IMR-90 (cell line): ENCODE measurements at regions not wholly inside any gene's neighbourhood (a gene's known extent, or its start where the extent isn't known, plus 50 kb on each side); places are given as distances from the start of the nearest gene placed in this dataset.

Experiments used
- ATAC-seq: fragments of 200-7000 bp; cut with Tn5 transposase; 2 replicates; pipeline ENCODE4 v1.9.1; 2020; ENCODE audit warnings: low read depth, mild to moderate bottlenecking, moderate library complexity
- BruUV-seq: library from RNA; stranded (reverse); fragments of 400-500 nt; replicated peaks from 2 replicates; lab custom pipeline; 2021; lab: Mats Ljungman, UMichigan
- CTCF ChIA-PET: fragments of 300-600 bp; formaldehyde crosslinking; extraction: SDS; loops from one replicate; lab custom pipeline; 2021; ENCODE audit warnings: antibody characterized with exemption; lab: Yijun Ruan, JAX
- POLR2A ChIA-PET: fragments of 300-600 bp; sonication (Branson Sonifier 250); formaldehyde crosslinking; loops from one replicate; lab custom pipeline; 2022; ENCODE audit warnings: antibody characterized with exemption; ENCODE audit not compliant: unreplicated experiment; lab: Charles Lee
- DNase-seq: peaks from one replicate; pipeline ENCODE4 v3.0.0; 2013
- H2AFZ ChIP-seq: replicated peaks from 2 replicates; pipeline ENCODE3; 2013; ENCODE audit warnings: low read length, mild to moderate bottlenecking; ENCODE audit not compliant: poor library complexity
- H2AK5ac ChIP-seq: 2 replicates; pipeline ENCODE4 v1.6.1; 2013; ENCODE audit warnings: low read depth, low read length, inconsistent platforms
- H2AK9ac ChIP-seq: replicated peaks from 2 replicates; pipeline ENCODE3; 2013; ENCODE audit warnings: mild to moderate bottlenecking, low read depth, low read length, moderate library complexity; ENCODE audit not compliant: poor library complexity
- H2BK120ac ChIP-seq: 2 replicates; pipeline ENCODE4 v1.6.1; 2013; ENCODE audit warnings: low read depth, low read length, inconsistent platforms
- H2BK15ac ChIP-seq: 3 replicates; pipeline ENCODE4 v1.6.1; 2013; ENCODE audit warnings: low read depth, low read length, inconsistent platforms
- H2BK20ac ChIP-seq: 2 replicates; pipeline ENCODE4 v1.6.1; 2013; ENCODE audit warnings: low read depth, mild to moderate bottlenecking, inconsistent platforms, low read length, moderate library complexity
- H2BK5ac ChIP-seq: 2 replicates; pipeline ENCODE4 v1.6.1; 2013; ENCODE audit warnings: mild to moderate bottlenecking, low read depth, low read length, inconsistent platforms; ENCODE audit not compliant: poor library complexity, severe bottlenecking
- H3K14ac ChIP-seq: replicated peaks from 2 replicates; pipeline ENCODE4 v1.6.1; 2013; ENCODE audit warnings: low read depth, low read length, inconsistent platforms
- H3K18ac ChIP-seq: 2 replicates; pipeline ENCODE4 v1.6.1; 2013; ENCODE audit warnings: low read depth, low read length, control low read depth
- H3K23ac ChIP-seq: 2 replicates; pipeline ENCODE4 v1.6.1; 2013; ENCODE audit warnings: low read depth, low read length, inconsistent platforms
- H3K27ac ChIP-seq: 2 replicates; pipeline ENCODE4 v1.5.1; 2013; ENCODE audit warnings: mild to moderate bottlenecking, control low read depth, low read length; ENCODE audit not compliant: insufficient read depth
- H3K27me3 ChIP-seq: 2 replicates; pipeline ENCODE4 v1.6.1; 2013; ENCODE audit warnings: low read length; ENCODE audit not compliant: control insufficient read depth, insufficient read depth
- H3K36me3 ChIP-seq: 2 replicates; pipeline ENCODE4 v1.6.1; 2013; ENCODE audit warnings: low read length, mixed read lengths; ENCODE audit not compliant: control insufficient read depth, insufficient read depth
- H3K4ac ChIP-seq: 2 replicates; pipeline ENCODE4 v1.6.1; 2013; ENCODE audit warnings: low read depth, low read length, inconsistent platforms
- H3K4me1 ChIP-seq: 2 replicates; pipeline ENCODE4 v1.6.1; 2013; ENCODE audit warnings: low read length, mixed read lengths; ENCODE audit not compliant: control insufficient read depth, insufficient read depth
- H3K4me2 ChIP-seq: 2 replicates; pipeline ENCODE4 v1.6.1; 2013; ENCODE audit warnings: low read depth, mild to moderate bottlenecking, control low read depth, low read length, moderate library complexity
- H3K4me3 ChIP-seq: 2 replicates; pipeline ENCODE4 v1.5.1; 2013; ENCODE audit warnings: low read depth, mild to moderate bottlenecking, control low read depth, low read length, moderate library complexity; ENCODE audit not compliant: insufficient read depth
- H3K56ac ChIP-seq: 2 replicates; pipeline ENCODE4 v1.6.1; 2013; ENCODE audit warnings: low read length, inconsistent platforms; ENCODE audit not compliant: insufficient read depth; ENCODE audit errors: extremely low read depth
- H3K79me1 ChIP-seq, 2 experiments: 2 replicates each; pipeline ENCODE4 v1.6.1; 2013; ENCODE audit warnings: low read length in 2 of 2, inconsistent platforms in 1 of 2, low read depth in 1 of 2
- H3K9ac ChIP-seq: 2 replicates; pipeline ENCODE4 v1.6.1; 2013; ENCODE audit warnings: low read depth, low read length, control low read depth
- H3K9me1 ChIP-seq: 2 replicates; pipeline ENCODE4 v1.6.1; 2013; ENCODE audit warnings: low read length, inconsistent platforms; ENCODE audit not compliant: insufficient read depth
- H3K9me3 ChIP-seq: 2 replicates; pipeline ENCODE4 v1.6.1; 2013; ENCODE audit warnings: low read length; ENCODE audit not compliant: control insufficient read depth, insufficient read depth
- H4K20me1 ChIP-seq: 2 replicates; pipeline ENCODE4 v1.6.1; 2013; ENCODE audit warnings: low read length, inconsistent platforms; ENCODE audit not compliant: insufficient read depth
- H4K5ac ChIP-seq: 2 replicates; pipeline ENCODE4 v1.6.1; 2013; ENCODE audit warnings: mild to moderate bottlenecking, low read depth, low read length, control low read depth
- H4K8ac ChIP-seq, 2 experiments: 2 replicates each; pipeline ENCODE4 v1.6.1; 2013; ENCODE audit warnings: low read depth in 2 of 2, low read length in 2 of 2, control low read depth in 1 of 2, inconsistent platforms in 1 of 2
- H4K91ac ChIP-seq: 2 replicates; pipeline ENCODE4 v1.6.1; 2013; ENCODE audit warnings: low read depth, low read length, inconsistent platforms; ENCODE audit not compliant: insufficient read depth
- BHLHE40 ChIP-seq: fragments of 150-350 bp; IDR thresholded peaks from 2 replicates; pipeline ENCODE4 v1.6.1; 2016; ENCODE audit warnings: mild to moderate bottlenecking, low read depth, low read length
- CEBPB ChIP-seq: IDR thresholded peaks from 2 replicates; pipeline ENCODE4 v1.6.1; 2012; ENCODE audit warnings: low read depth, low read length, improper control_type of control experiment
- FOS ChIP-seq: fragments of 150-350 bp; IDR thresholded peaks from 2 replicates; pipeline ENCODE4 v1.6.1; 2016; ENCODE audit warnings: low read depth, low read length
- MAFK ChIP-seq: IDR thresholded peaks from 2 replicates; pipeline ENCODE4 v1.6.1; 2012; ENCODE audit warnings: low read depth, low read length, improper control_type of control experiment
- MXI1 ChIP-seq: IDR thresholded peaks from 2 replicates; pipeline ENCODE4 v1.6.1; 2012; ENCODE audit warnings: low read depth, mild to moderate bottlenecking, low read length, moderate library complexity, borderline replicate concordance
- POLR2A ChIP-seq: IDR thresholded peaks from 2 replicates; pipeline ENCODE4 v1.6.1; 2012; ENCODE audit warnings: mild to moderate bottlenecking, low read depth, low read length
- RCOR1 ChIP-seq: IDR thresholded peaks from 2 replicates; pipeline ENCODE4 v1.6.1; 2012; ENCODE audit warnings: mild to moderate bottlenecking, low read length, improper control_type of control experiment; ENCODE audit not compliant: insufficient replicate concordance
- RFX5 ChIP-seq: IDR thresholded peaks from 2 replicates; pipeline ENCODE4 v1.8.0; 2012; ENCODE audit warnings: low read depth, mild to moderate bottlenecking, low read length, moderate library complexity
- SMC3 ChIP-seq: fragments of 150-350 bp; IDR thresholded peaks from 2 replicates; pipeline ENCODE4 v1.6.1; 2016; ENCODE audit warnings: low read depth, mild to moderate bottlenecking, antibody characterized with exemption, low read length, moderate library complexity
- USF2 ChIP-seq: fragments of 150-350 bp; IDR thresholded peaks from 2 replicates; pipeline ENCODE4 v1.6.1; 2017; ENCODE audit warnings: mild to moderate bottlenecking, antibody characterized with exemption, low read length, low read depth
- WGBS, 2 experiments: methylation state at CpG; one replicate each; pipeline versions ENCODE4 v1.1.5 to v1.1.7; 2013; ENCODE audit warnings: missing lambda C conversion rate in 2 of 2; ENCODE audit not compliant: insufficient read length in 1 of 2; ENCODE audit errors: extremely low coverage in 2 of 2; 5-methylcytosine and 5-hydroxymethylcytosine counted together
- dilution Hi-C: fragments of 300-500 bp; cut with HindIII; formaldehyde crosslinking; loops from one replicate; pipeline ENCODE4 v1.14.3; 2018; ENCODE audit warnings: low sequenced_read_pairs; ENCODE audit not compliant: unreplicated experiment
- in situ Hi-C: fragments of 300-500 bp; cut with MboI; formaldehyde crosslinking; loops from 3 replicates; pipeline ENCODE4 v1.14.3; 2019; ENCODE audit warnings: low sequenced_read_pairs, inconsistent platforms, mixed read lengths
- intact Hi-C: fragments of 100-400 bp; cut with micrococcal nuclease; formaldehyde crosslinking; loops from 2 replicates; pipeline ENCODE4 v1.10.0; 2022

DNA sequence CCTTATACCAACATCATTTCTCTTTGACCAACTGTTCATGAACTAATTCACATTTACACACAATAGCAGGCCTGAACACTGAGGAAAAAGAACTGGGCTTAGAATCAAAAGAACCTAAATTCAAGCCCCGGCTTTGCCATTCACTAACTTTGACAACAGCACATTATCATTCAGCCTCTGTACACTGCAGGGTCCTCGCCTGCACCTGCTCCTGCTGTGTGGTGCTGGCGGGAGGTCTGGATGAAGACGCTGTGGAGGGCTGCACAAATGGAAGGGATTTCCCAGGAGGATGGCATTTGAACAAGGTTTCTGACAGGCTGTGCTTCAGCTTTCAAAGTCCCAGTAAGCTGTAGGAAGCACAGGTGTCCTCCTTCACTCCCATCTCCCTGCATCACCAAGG, 151.2 kb downstream of the ZDHHC21 start:
- no TSS peak for BruUV-seq
- Histone ChIP-seq H3K4ac (no peak overlapping the region), H2BK20ac (no peak overlapping the region), H2AK9ac (no peak overlapping the region), H3K4me3 (no peak overlapping the region), H3K79me1 (no peaks in the 10 kb centered on the region), H3K9ac (no peak overlapping the region), H4K5ac (no peak overlapping the region), H3K4me1 (no peaks in the 10 kb centered on the region), H3K9me3 (no peaks in the 10 kb centered on the region), H3K4me2 (no peak overlapping the region), H3K27me3 (peaks cover 2% of the 10 kb centered on the region), H2BK5ac (no peak overlapping the region), H3K36me3 (no peaks in the 10 kb centered on the region), H2AK5ac (no peak overlapping the region), H4K20me1 (no peaks in the 10 kb centered on the region), H3K56ac (no peak overlapping the region), H3K27ac (no peak overlapping the region), H4K91ac (no peak overlapping the region), H2AFZ (no peak overlapping the region), H4K8ac (no peak overlapping the region), H3K9me1 (no peaks in the 10 kb centered on the region), H2BK15ac (no peak overlapping the region), H3K18ac (no peak overlapping the region), H3K14ac (no peak overlapping the region), H2BK120ac (no peak overlapping the region), H3K23ac (no peak overlapping the region)
- ChIA-PET POLR2A (no interaction called here), CTCF (no interaction called here)
- dilution Hi-C loops = no loop called here
- ATAC-seq (no peak), DNase-seq (no peak)
- intact Hi-C loops = no loop called here
- WGBS, 2 experiments = no CpG with 5 or more reads among the region's 4 CpGs
- TF ChIP-seq RCOR1 (no peak), BHLHE40 (no peak), FOS (no peak), MXI1 (no peak), MAFK (no peak), SMC3 (no peak), POLR2A (no peak), RFX5 (no peak), CEBPB (no peak), USF2 (no peak)
- in situ Hi-C loops = no loop called here
